Neutrophil (primary cell): ENCODE measurements at regions not wholly inside any gene's neighbourhood (a gene's known extent, or its start where the extent isn't known, plus 50 kb on each side); places are given as distances from the start of the nearest gene placed in this dataset.
"Not testable (repeated sequence)": the region's sequence is repeated elsewhere in the genome, so short reads cannot be mapped to it uniquely, and the experiment has no call there.

Experiments
- H3K27ac ChIP-seq: fragments of 200-600 bp; sonication (generic); 2 replicates; pipeline ENCODE4 v1.5.1; 2016; ENCODE audit warnings: mild to moderate bottlenecking, moderate library complexity
- H3K27me3 ChIP-seq: fragments of 200-600 bp; sonication (generic); 2 replicates; pipeline ENCODE4 v1.6.0; 2016; ENCODE audit warnings: mild to moderate bottlenecking
- H3K36me3 ChIP-seq: fragments of 200-600 bp; sonication (generic); 2 replicates; pipeline ENCODE4 v1.5.1; 2017
- H3K4me1 ChIP-seq, 2 experiments: fragments of 200-600 bp in 1 of 2; sonication (generic) in 1 of 2; 1 replicate in 1 of 2; 2 replicates in 1 of 2; pipeline versions ENCODE4 v1.5.1 to v1.6.1; 2013 to 2016; ENCODE audit warnings: low read depth in 1 of 2, low read length in 1 of 2, mild to moderate bottlenecking in 1 of 2, moderate library complexity in 1 of 2; ENCODE audit not compliant: control insufficient read depth in 1 of 2, insufficient read depth in 1 of 2
- H3K4me3 ChIP-seq, 2 experiments: fragments of 200-600 bp in 1 of 2; sonication (generic) in 1 of 2; 1 replicate in 1 of 2; 2 replicates in 1 of 2; pipeline ENCODE4 v1.5.1; 2013 to 2016; ENCODE audit warnings: low read depth in 1 of 2, low read length in 1 of 2, mild to moderate bottlenecking in 1 of 2, moderate library complexity in 1 of 2
- H3K9me3 ChIP-seq: fragments of 200-600 bp; sonication (generic); 2 replicates; pipeline ENCODE4 v1.5.1; 2016
- CTCF ChIP-seq: fragments of 200-600 bp; sonication (generic); IDR thresholded peaks from 2 replicates; pipeline ENCODE4 v1.5.1; 2016; ENCODE audit warnings: antibody characterized with exemption

GRCh38 chr5:99059685-99060084 is 130.9 kb upstream of the CHD1 start:
- Histone ChIP-seq H3K36me3 (no peaks in the 10 kb centered on the region), H3K27me3 (peaks cover 10% of the 10 kb centered on the region), H3K9me3 (no peaks in the 10 kb centered on the region), H3K27ac (no peak overlapping the region), H3K4me1 (peaks cover 0 to 3% of the 10 kb centered on the region in 2 experiments), H3K4me3 (no peak overlapping the region)
- TF ChIP-seq CTCF = no peak

GRCh38 chr5:99058466-99058865 is 129.7 kb upstream of the CHD1 start:
- Histone ChIP-seq H3K27me3 (peaks cover 10% of the 10 kb centered on the region), H3K4me1 (peaks cover 0 to 3% of the 10 kb centered on the region in 2 experiments)
- TF ChIP-seq CTCF = no peak

GRCh38 chr5:99054972-99055371 is 126.2 kb upstream of the CHD1 start:
- H3K27me3 ChIP-seq = no peaks in the 10 kb centered on the region
- no peak for TF ChIP-seq CTCF
- no peaks in the 10 kb centered on the region for H3K4me1 ChIP-seq
- H3K9me3 ChIP-seq = no peaks in the 10 kb centered on the region
- H3K4me3 ChIP-seq = no peak overlapping the region
- H3K27ac ChIP-seq = no peak overlapping the region
- no peaks in the 10 kb centered on the region for H3K36me3 ChIP-seq

More at GRCh38 chr5:99058466-99058865, 129.7 kb upstream of the CHD1 start:
- no peaks in the 10 kb centered on the region for H3K36me3 ChIP-seq
- no peak overlapping the region for H3K4me3 ChIP-seq
- H3K9me3 ChIP-seq = no peaks in the 10 kb centered on the region
- H3K27ac ChIP-seq = no peak overlapping the region

- Histone ChIP-seq H3K9me3 (no peaks in the 10 kb centered on the region), H3K36me3 (no peaks in the 10 kb centered on the region), H3K4me1 (no peaks in the 10 kb centered on the region), H3K27ac (no peak overlapping the region), H3K4me3 (no peak overlapping the region), H3K27me3 (no peaks in the 10 kb centered on the region)
- TF ChIP-seq CTCF = no peak
Measured at GRCh38 chr5:99045871-99046270, 117.1 kb upstream of the CHD1 start.

- H3K9me3 ChIP-seq, H3K36me3 ChIP-seq, H3K27ac ChIP-seq, H3K4me3 ChIP-seq, H3K4me1 ChIP-seq, H3K27me3 ChIP-seq: not testable (repeated sequence)
Measured at GRCh38 chr5:99043257-99043656, 114.5 kb upstream of the CHD1 start.

GRCh38 chr5:99037668-99038067 is 108.9 kb upstream of the CHD1 start:
- Histone ChIP-seq H3K9me3 (no peaks in the 10 kb centered on the region), H3K36me3 (no peaks in the 10 kb centered on the region), H3K4me1 (peaks cover 6 to 15% of the 10 kb centered on the region in 2 experiments), H3K4me3 (no peak overlapping the region), H3K27ac (no peak overlapping the region), H3K27me3 (no peaks in the 10 kb centered on the region)
- no peak for TF ChIP-seq CTCF
